HG03378 (cell line): ENCODE measurements at regions not wholly inside any gene's neighbourhood (a gene's known extent, or its start where the extent isn't known, plus 50 kb on each side); places are given as distances from the start of the nearest gene placed in this dataset.
"Not testable (repeated sequence)": the region's sequence is repeated elsewhere in the genome, so short reads cannot be mapped to it uniquely, and the experiment has no call there.

Experiments
- ATAC-seq: cut with Tn5 transposase; IDR thresholded peaks from one replicate; pipeline ENCODE4 v1.9.1; 2021; ENCODE audit warnings: mild to moderate bottlenecking, moderate library complexity; ENCODE audit not compliant: unreplicated experiment

GRCh38 chr15:21024235-21024987 lies 158.3 kb upstream of the POTEB2 start:
- ATAC-seq: not testable (repeated sequence)

GRCh38 chr15:21018176-21018575 lies 152.1 kb upstream of the POTEB2 start:
- ATAC-seq: not testable (repeated sequence)

GRCh38 chr15:21017326-21017725 lies 151.2 kb upstream of the POTEB2 start:
- not testable (repeated sequence) for ATAC-seq

- ATAC-seq: not testable (repeated sequence)
These were observed 150.5 kb upstream of the POTEB2 start for GRCh38 chr15:21016589-21016988.

GRCh38 chr15:21015171-21015570 lies 149.1 kb upstream of the POTEB2 start:
- not testable (repeated sequence) for ATAC-seq

- ATAC-seq: not testable (repeated sequence)
These were observed 147.2 kb upstream of the POTEB2 start for GRCh38 chr15:21013308-21013707.

- not testable (repeated sequence) for ATAC-seq
These were observed 143.5 kb upstream of the POTEB2 start for GRCh38 chr15:21009651-21010050.

GRCh38 chr15:21003459-21003858 lies 137.3 kb upstream of the POTEB2 start:
- ATAC-seq: not testable (repeated sequence)

GRCh38 chr15:21001950-21002349 lies 135.8 kb upstream of the POTEB2 start:
- not testable (repeated sequence) for ATAC-seq

GRCh38 chr15:20991691-20992090 lies 125.6 kb upstream of the POTEB2 start:
- ATAC-seq: not testable (repeated sequence)

GRCh38 chr15:20991253-20991652 lies 125.1 kb upstream of the POTEB2 start:
- ATAC-seq: not testable (repeated sequence)

- not testable (repeated sequence) for ATAC-seq
These were observed 120.7 kb upstream of the POTEB2 start for GRCh38 chr15:20986775-20987174.

- ATAC-seq: peak; percentile 89
These were observed 111.9 kb upstream of the POTEB2 start for GRCh38 chr15:20978057-20978456.

GRCh38 chr15:20972762-20973161 lies 106.6 kb upstream of the POTEB2 start:
- ATAC-seq: not testable (repeated sequence)

- ATAC-seq: not testable (repeated sequence)
These were observed 93.2 kb upstream of the POTEB2 start for GRCh38 chr15:20959299-20959698.

GRCh38 chr15:20929322-20929721 lies 63.2 kb upstream of the POTEB2 start:
- not testable (repeated sequence) for ATAC-seq
